CD14-positive monocyte (primary cell): ENCODE measurements at regions not wholly inside any gene's neighbourhood (a gene's known extent, or its start where the extent isn't known, plus 50 kb on each side); places are given as distances from the start of the nearest gene placed in this dataset.

Source experiments
- DNase-seq, 3 donors: peaks; one replicate each; pipeline ENCODE4 v3.0.0-alpha.2; 2011 to 2022
- H2AFZ ChIP-seq: 2 replicates; pipeline ENCODE4 v1.6.0; 2012; ENCODE audit warnings: mild to moderate bottlenecking, low read depth, low read length, inconsistent platforms; ENCODE audit not compliant: insufficient read depth, poor library complexity, severe bottlenecking
- H3K27ac ChIP-seq, 2 donors: 1 replicate in 1 of 2; 2 replicates in 1 of 2; pipeline ENCODE4 v1.5.1; 2012 to 2013; ENCODE audit warnings: low read length in 2 of 2, control low read depth in 1 of 2, inconsistent platforms in 1 of 2, low read depth in 1 of 2, mild to moderate bottlenecking in 1 of 2
- H3K27me3 ChIP-seq, 2 donors: one replicate each; pipeline versions ENCODE4 v1.6.0 to v1.6.1; 2011 to 2013; ENCODE audit warnings: low read length in 2 of 2; ENCODE audit not compliant: control insufficient read depth in 2 of 2, insufficient read depth in 2 of 2
- H3K36me3 ChIP-seq, 2 donors: replicated peaks in 1 of 2; 1 replicate in 1 of 2; 2 replicates in 1 of 2; pipeline versions ENCODE4 v1.5.1 to v1.6.1; 2012 to 2013; ENCODE audit warnings: low read length in 2 of 2, control low read depth in 1 of 2, inconsistent platforms in 1 of 2, mild to moderate bottlenecking in 1 of 2; ENCODE audit not compliant: insufficient read depth in 2 of 2, control insufficient read depth in 1 of 2
- H3K4me1 ChIP-seq, 2 donors: 1 replicate in 1 of 2; 2 replicates in 1 of 2; pipeline versions ENCODE4 v1.5.1 to v1.6.1; 2012 to 2013; ENCODE audit warnings: low read length in 2 of 2, control low read depth in 1 of 2, inconsistent platforms in 1 of 2, mild to moderate bottlenecking in 1 of 2, moderate library complexity in 1 of 2; ENCODE audit not compliant: insufficient read depth in 2 of 2, control insufficient read depth in 1 of 2
- H3K4me2 ChIP-seq: replicated peaks from 2 replicates; pipeline ENCODE3; 2012; ENCODE audit warnings: low read length, moderate library complexity, mild to moderate bottlenecking; ENCODE audit not compliant: poor library complexity, severe bottlenecking; ENCODE audit errors: extremely low read depth
- H3K4me3 ChIP-seq, 3 experiments: fragments of 200-600 bp in 1 of 3; sonication (generic) in 1 of 3; replicated peaks in 1 of 3; 1 replicate in 2 of 3; 2 replicates in 1 of 3; pipeline ENCODE4 v1.5.1; 2011 to 2013; ENCODE audit warnings: low read length in 3 of 3, mild to moderate bottlenecking in 3 of 3, control low read depth in 2 of 3, low read depth in 2 of 3, inconsistent platforms in 1 of 3, moderate library complexity in 1 of 3
- H3K79me2 ChIP-seq: 2 replicates; pipeline ENCODE4 v1.6.0; 2012; ENCODE audit warnings: mild to moderate bottlenecking, control low read depth, inconsistent platforms, low read length, moderate library complexity; ENCODE audit not compliant: insufficient read depth
- H3K9ac ChIP-seq: 2 replicates; pipeline ENCODE4 v1.6.0; 2017; ENCODE audit warnings: low read length, mild to moderate bottlenecking; ENCODE audit not compliant: insufficient read depth, poor library complexity, severe bottlenecking
- H3K9me3 ChIP-seq, 2 donors: replicated peaks in 1 of 2; 1 replicate in 1 of 2; 2 replicates in 1 of 2; pipeline versions ENCODE4 v1.5.1 to v1.6.1; 2012 to 2013; ENCODE audit warnings: low read length in 2 of 2, control low read depth in 1 of 2; ENCODE audit not compliant: control insufficient read depth in 1 of 2, insufficient read depth in 1 of 2
- H4K20me1 ChIP-seq: 2 replicates; pipeline ENCODE4 v1.6.0; 2012; ENCODE audit warnings: mild to moderate bottlenecking, low read length, control low read depth, moderate library complexity; ENCODE audit not compliant: insufficient read depth
- H3K27ac Mint-ChIP-seq, 7 donors: one replicate each; pipeline ENCODE4 v1.8.0; 2020; ENCODE audit warnings: mild to moderate bottlenecking in 7 of 7, mixed read lengths in 7 of 7, moderate library complexity in 6 of 7, inconsistent platforms in 2 of 7
- H3K27me3 Mint-ChIP-seq, 3 donors: one replicate each; pipeline ENCODE4 v1.8.0; 2021 to 2022; ENCODE audit warnings: low read depth in 3 of 3, mild to moderate bottlenecking in 3 of 3, mixed read lengths in 3 of 3, moderate library complexity in 3 of 3, inconsistent platforms in 1 of 3
- H3K36me3 Mint-ChIP-seq, 2 donors: one replicate each; pipeline ENCODE4 v1.8.0; 2020; ENCODE audit warnings: mixed read lengths in 2 of 2, inconsistent platforms in 1 of 2, mild to moderate bottlenecking in 1 of 2
- H3K4me1 Mint-ChIP-seq: one replicate; pipeline ENCODE4 v1.8.0; 2020; ENCODE audit warnings: mild to moderate bottlenecking, mixed read lengths
- H3K4me3 Mint-ChIP-seq, 2 donors: one replicate each; pipeline ENCODE4 v1.8.0; 2020; ENCODE audit warnings: mild to moderate bottlenecking in 2 of 2, mixed read lengths in 2 of 2, moderate library complexity in 1 of 2
- H3K9me3 Mint-ChIP-seq, 7 donors: one replicate each; pipeline ENCODE4 v1.8.0; 2020 to 2022; ENCODE audit warnings: mixed read lengths in 7 of 7, mild to moderate bottlenecking in 6 of 7, moderate library complexity in 6 of 7, inconsistent platforms in 2 of 7
- whole genome bisulfite sequencing: methylation state at CpG from one replicate; pipeline ENCODE4 v1.1.5; 2013; ENCODE audit warnings: missing lambda C conversion rate; ENCODE audit not compliant: insufficient coverage; 5-methylcytosine and 5-hydroxymethylcytosine counted together
- intact Hi-C, 2 donors: fragments of 100-400 bp; cut with micrococcal nuclease; formaldehyde crosslinking; loops; one replicate each; pipeline versions ENCODE4 v1.15.0 to v1.15.1; 2023
- TF ChIP-seq, protein P1 (sequence below): fragments of 200-600 bp; IDR thresholded peaks from one replicate; pipeline ENCODE4 v1.8.0; 2022; ENCODE audit warnings: antibody characterized with exemption, mild to moderate bottlenecking

- Histone ChIP-seq H3K4me1 (no peaks in the 10 kb centered on the region), H4K20me1 (no peaks in the 10 kb centered on the region), H3K9me3 (peaks cover 2 to 5% of the 10 kb centered on the region in 2 donors), H3K9ac (no peak overlapping the region), H3K4me3 (no peak overlapping the region), H3K27ac (no peak overlapping the region), H3K36me3 (no peaks in the 10 kb centered on the region), H3K27me3 (no peaks in the 10 kb centered on the region), H3K4me2 (no peak overlapping the region), H3K79me2 (no peaks in the 10 kb centered on the region), H2AFZ (no peak overlapping the region)
- Mint-ChIP-seq H3K36me3 (no peaks in the 10 kb centered on the region), H3K27ac (no peak overlapping the region), H3K27me3 (peaks cover 0 to 2% (median 0%) of the 10 kb centered on the region in 3 donors), H3K4me1 (no peaks in the 10 kb centered on the region), H3K4me3 (no peak overlapping the region), H3K9me3 (peaks cover 0 to 24% (median 11%) of the 10 kb centered on the region in 7 donors)
- no CpG with 5 or more reads among the region's 4 CpGs for WGBS
- TF ChIP-seq, protein P1, sequence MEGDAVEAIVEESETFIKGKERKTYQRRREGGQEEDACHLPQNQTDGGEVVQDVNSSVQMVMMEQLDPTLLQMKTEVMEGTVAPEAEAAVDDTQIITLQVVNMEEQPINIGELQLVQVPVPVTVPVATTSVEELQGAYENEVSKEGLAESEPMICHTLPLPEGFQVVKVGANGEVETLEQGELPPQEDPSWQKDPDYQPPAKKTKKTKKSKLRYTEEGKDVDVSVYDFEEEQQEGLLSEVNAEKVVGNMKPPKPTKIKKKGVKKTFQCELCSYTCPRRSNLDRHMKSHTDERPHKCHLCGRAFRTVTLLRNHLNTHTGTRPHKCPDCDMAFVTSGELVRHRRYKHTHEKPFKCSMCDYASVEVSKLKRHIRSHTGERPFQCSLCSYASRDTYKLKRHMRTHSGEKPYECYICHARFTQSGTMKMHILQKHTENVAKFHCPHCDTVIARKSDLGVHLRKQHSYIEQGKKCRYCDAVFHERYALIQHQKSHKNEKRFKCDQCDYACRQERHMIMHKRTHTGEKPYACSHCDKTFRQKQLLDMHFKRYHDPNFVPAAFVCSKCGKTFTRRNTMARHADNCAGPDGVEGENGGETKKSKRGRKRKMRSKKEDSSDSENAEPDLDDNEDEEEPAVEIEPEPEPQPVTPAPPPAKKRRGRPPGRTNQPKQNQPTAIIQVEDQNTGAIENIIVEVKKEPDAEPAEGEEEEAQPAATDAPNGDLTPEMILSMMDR = no peak
- no peak for DNase-seq
- intact Hi-C loops = no loop called here
These were observed 100.9 kb upstream of the SEMA6A start for GRCh38 chr5:116675626-116675910.

GRCh38 chr5:116674881-116675625, 100.4 kb upstream of the SEMA6A start:
- Histone ChIP-seq H3K4me2 (no peak overlapping the region), H3K4me3 (no peak overlapping the region), H3K36me3 (no peaks in the 10 kb centered on the region), H4K20me1 (no peaks in the 10 kb centered on the region), H3K27ac (no peak overlapping the region), H3K9me3 (peaks cover 0 to 3% of the 10 kb centered on the region in 2 donors), H3K27me3 (no peaks in the 10 kb centered on the region), H3K79me2 (no peaks in the 10 kb centered on the region), H3K4me1 (no peaks in the 10 kb centered on the region), H2AFZ (no peak overlapping the region), H3K9ac (no peak overlapping the region)
- DNase-seq = no peak
- TF ChIP-seq, protein P1 = no peak
- Mint-ChIP-seq H3K27me3 (peaks cover 0 to 2% (median 0%) of the 10 kb centered on the region in 3 donors), H3K9me3 (peaks cover 0 to 20% (median 6%) of the 10 kb centered on the region in 7 donors), H3K4me3 (no peak overlapping the region), H3K36me3 (no peaks in the 10 kb centered on the region), H3K27ac (no peak overlapping the region), H3K4me1 (no peaks in the 10 kb centered on the region)
- intact Hi-C loops = no loop called here
- no CpG with 5 or more reads among the region's 6 CpGs for WGBS
